Upper lobe of right lung (tissue), 1 donor: ENCODE measurements at regions not wholly inside any gene's neighbourhood (a gene's known extent, or its start where the extent isn't known, plus 50 kb on each side); places are given as distances from the start of the nearest gene placed in this dataset.

Source experiments
- ATAC-seq: fragments of 200-7000 bp; cut with Tn5 transposase; one replicate; pipeline ENCODE4 v1.9.1; 2020; ENCODE audit warnings: mild to moderate bottlenecking, moderate library complexity
- DNase-seq: peaks from one replicate; pipeline ENCODE4 v3.0.0-alpha.2; 2020
- H3K27ac ChIP-seq: fragments of 200-600 bp; one replicate; pipeline ENCODE4 v1.8.0; 2022
- H3K27me3 ChIP-seq: fragments of 200-600 bp; one replicate; pipeline ENCODE4 v1.8.0; 2022; ENCODE audit warnings: mild to moderate bottlenecking
- H3K36me3 ChIP-seq: fragments of 200-600 bp; one replicate; pipeline ENCODE4 v1.8.0; 2022
- H3K4me1 ChIP-seq: fragments of 200-600 bp; one replicate; pipeline ENCODE4 v1.8.0; 2022
- H3K4me3 ChIP-seq: fragments of 200-600 bp; one replicate; pipeline ENCODE4 v1.8.0; 2022; ENCODE audit warnings: mild to moderate bottlenecking
- H3K9me3 ChIP-seq: fragments of 200-600 bp; one replicate; pipeline ENCODE4 v1.8.0; 2022
- intact Hi-C: fragments of 100-400 bp; cut with DNase I; formaldehyde crosslinking; loops from one replicate; pipeline ENCODE4 v1.11.0; 2022
- TF ChIP-seq, protein P1 (sequence below): fragments of 200-600 bp; IDR thresholded peaks from one replicate; pipeline ENCODE4 v1.8.0; 2022; ENCODE audit warnings: antibody characterized with exemption
- donor health status: DM: no; HTN: yes; CAD: no; lungs with severe emphysema.

DNA sequence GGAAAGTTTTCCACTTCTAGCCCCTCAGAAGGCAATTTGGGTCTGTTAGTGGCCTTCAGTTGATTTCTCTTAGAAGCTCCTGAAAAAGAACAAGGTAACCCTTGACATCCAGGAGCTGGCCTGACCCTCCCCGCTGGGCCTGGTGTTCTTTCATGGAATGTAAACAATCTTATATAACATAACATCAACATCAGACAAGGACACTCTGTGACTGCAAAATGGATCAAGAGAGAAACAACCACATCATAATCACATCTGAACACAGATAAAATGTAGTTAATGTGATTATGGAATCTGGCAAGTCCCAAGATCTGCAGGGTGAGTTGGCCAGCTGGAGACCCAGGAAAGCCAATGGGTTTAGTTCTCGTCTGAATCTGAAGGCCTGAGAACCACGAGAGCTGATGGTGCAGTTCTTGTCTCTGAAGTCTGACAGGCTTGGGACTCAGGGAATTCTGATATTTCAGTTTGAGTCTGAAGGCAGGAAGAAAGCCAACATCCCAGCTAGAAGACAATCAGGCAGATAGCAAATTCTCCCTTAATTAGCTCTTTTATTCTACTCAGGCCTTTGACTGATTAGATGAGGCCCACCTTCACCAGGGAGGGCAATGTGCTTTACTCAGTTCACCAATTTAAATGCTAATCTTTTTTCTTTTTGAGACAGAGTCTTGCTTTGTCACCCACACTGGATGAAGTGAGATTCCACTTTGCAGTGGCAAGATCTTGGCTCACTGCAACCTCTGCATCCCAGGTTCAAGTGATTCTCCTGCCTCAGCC is 91.4 kb upstream of the NAMPT start:
- no peaks in the 10 kb centered on the region for H3K4me1 ChIP-seq
- H3K27ac ChIP-seq: no peak overlapping the region
- TF ChIP-seq, protein P1, sequence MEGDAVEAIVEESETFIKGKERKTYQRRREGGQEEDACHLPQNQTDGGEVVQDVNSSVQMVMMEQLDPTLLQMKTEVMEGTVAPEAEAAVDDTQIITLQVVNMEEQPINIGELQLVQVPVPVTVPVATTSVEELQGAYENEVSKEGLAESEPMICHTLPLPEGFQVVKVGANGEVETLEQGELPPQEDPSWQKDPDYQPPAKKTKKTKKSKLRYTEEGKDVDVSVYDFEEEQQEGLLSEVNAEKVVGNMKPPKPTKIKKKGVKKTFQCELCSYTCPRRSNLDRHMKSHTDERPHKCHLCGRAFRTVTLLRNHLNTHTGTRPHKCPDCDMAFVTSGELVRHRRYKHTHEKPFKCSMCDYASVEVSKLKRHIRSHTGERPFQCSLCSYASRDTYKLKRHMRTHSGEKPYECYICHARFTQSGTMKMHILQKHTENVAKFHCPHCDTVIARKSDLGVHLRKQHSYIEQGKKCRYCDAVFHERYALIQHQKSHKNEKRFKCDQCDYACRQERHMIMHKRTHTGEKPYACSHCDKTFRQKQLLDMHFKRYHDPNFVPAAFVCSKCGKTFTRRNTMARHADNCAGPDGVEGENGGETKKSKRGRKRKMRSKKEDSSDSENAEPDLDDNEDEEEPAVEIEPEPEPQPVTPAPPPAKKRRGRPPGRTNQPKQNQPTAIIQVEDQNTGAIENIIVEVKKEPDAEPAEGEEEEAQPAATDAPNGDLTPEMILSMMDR: no peak
- H3K36me3 ChIP-seq: no peaks in the 10 kb centered on the region
- intact Hi-C loops: no loop called here
- H3K27me3 ChIP-seq: no peaks in the 10 kb centered on the region
- DNase-seq (no peak), ATAC-seq (no peak)
- H3K9me3 ChIP-seq: no peaks in the 10 kb centered on the region
- no peak overlapping the region for H3K4me3 ChIP-seq

DNA sequence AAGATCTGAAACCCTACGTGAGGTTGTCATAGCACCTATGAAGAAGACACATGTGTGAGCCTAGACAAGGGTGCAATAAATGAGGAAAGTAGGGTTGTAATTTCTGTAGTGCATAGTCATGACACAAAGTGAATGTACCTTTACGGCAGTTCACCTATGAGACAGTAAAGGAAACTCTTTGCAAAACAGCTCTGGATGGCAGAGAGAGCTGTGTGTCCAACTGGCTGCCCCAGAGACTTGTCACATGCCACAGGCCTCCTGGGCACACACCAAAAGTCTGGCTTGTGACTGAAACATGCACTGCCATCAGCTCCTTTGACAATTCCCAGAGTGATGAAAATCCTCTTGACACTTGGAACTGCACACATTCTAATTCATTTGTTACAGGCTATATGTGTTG is 90.7 kb upstream of the NAMPT start:
- TF ChIP-seq, protein P1: no peak
- H3K27me3 ChIP-seq: no peaks in the 10 kb centered on the region
- H3K4me3 ChIP-seq: no peak overlapping the region
- no peak overlapping the region for H3K27ac ChIP-seq
- H3K36me3 ChIP-seq: no peaks in the 10 kb centered on the region
- intact Hi-C loops: no loop called here
- DNase-seq (no peak), ATAC-seq (no peak)
- H3K9me3 ChIP-seq: no peaks in the 10 kb centered on the region
- no peaks in the 10 kb centered on the region for H3K4me1 ChIP-seq

DNA sequence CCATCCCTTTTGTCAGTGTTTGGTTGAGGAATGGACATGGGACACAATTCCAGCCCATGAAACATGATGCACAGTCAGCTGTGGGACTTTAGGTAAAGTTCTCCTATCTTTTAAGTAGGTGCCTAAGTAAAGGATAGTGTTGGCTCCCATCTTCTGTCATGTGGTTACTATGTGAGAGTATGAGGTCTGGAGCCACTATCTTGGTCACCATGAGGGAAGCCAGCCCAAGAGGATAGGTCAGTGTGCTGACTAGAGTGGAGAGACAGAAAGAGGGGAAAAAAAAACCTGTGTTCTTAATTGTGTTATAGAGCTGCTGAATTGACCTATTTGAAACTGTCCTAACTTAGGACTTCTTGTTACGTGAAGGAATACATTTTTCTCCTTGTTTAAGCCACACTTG is 89.7 kb upstream of the NAMPT start:
- TF ChIP-seq, protein P1: no peak
- intact Hi-C loops: no loop called here
- H3K27me3 ChIP-seq: no peaks in the 10 kb centered on the region
- no peaks in the 10 kb centered on the region for H3K9me3 ChIP-seq
- DNase-seq: no peak
- no peak overlapping the region for H3K4me3 ChIP-seq
- no peak for ATAC-seq
- H3K36me3 ChIP-seq: no peaks in the 10 kb centered on the region
- no peak overlapping the region for H3K27ac ChIP-seq
- H3K4me1 ChIP-seq: no peaks in the 10 kb centered on the region

DNA sequence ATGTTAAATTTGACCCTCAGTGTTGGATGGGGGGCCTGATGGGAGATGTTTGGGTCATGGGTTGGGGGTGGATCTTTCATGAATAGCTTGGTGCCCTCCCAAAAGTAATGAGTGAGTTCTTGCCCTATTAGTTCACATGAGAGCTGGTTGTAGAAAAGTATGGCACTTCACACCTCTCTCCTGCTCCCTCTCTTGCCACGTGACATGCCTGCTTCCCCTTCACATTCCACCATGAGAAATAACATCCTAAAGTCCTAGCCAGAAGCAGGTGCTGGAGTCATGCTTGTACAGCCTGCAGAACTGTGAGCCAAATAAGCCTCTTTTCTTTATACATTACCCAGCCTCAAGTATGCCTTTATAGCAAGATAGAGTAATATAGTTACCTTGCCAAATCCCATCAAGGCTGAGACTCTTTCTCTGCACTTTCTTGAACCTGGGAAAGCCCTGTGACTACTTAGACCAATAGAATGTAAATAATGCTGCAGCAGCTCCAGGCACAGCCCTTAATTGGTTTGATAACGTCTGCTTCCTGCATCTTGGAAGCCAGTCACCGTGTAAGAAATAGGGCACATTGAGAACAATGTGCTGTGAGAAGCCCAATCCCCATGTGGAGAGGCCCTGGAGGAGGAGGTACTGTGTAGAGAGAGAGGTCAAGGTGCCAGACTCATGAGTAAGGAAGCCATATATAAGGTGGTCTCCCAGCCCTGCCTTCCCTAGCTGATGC is 88.0 kb upstream of the NAMPT start:
- H3K27me3 ChIP-seq: no peaks in the 10 kb centered on the region
- TF ChIP-seq, protein P1: no peak
- H3K27ac ChIP-seq: no peak overlapping the region
- intact Hi-C loops: no loop called here
- no peaks in the 10 kb centered on the region for H3K9me3 ChIP-seq
- ATAC-seq (peak; percentile 38), DNase-seq (no peak)
- H3K4me1 ChIP-seq: no peaks in the 10 kb centered on the region
- no peaks in the 10 kb centered on the region for H3K36me3 ChIP-seq
- no peak overlapping the region for H3K4me3 ChIP-seq

DNA sequence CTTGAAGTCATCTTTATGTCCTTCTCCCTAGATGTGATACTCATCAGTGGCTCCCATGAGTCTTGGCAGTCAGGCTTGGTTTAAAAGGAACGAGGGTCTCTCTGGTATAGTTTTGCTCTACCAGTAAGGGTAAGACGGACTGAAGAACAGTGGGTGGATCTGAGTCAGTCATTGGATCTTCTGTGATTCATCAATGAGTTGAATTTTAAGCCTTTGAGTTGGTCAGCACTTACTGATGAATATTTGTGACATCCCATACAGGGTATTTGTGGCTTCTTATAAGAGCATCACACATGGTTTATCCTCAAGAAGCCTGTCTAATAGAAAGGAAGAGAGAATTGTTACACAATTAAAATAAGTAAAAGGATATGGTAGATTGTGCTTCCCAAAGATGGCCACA is 87.3 kb upstream of the NAMPT start:
- no peak for DNase-seq
- no peaks in the 10 kb centered on the region for H3K9me3 ChIP-seq
- TF ChIP-seq, protein P1: no peak
- no peaks in the 10 kb centered on the region for H3K4me1 ChIP-seq
- no peak for ATAC-seq
- no peak overlapping the region for H3K4me3 ChIP-seq
- no peak overlapping the region for H3K27ac ChIP-seq
- no peaks in the 10 kb centered on the region for H3K36me3 ChIP-seq
- H3K27me3 ChIP-seq: no peaks in the 10 kb centered on the region
- intact Hi-C loops: no loop called here
